Parathyroid adenoma (tissue), 2 donors: ENCODE measurements at regions not wholly inside any gene's neighbourhood (a gene's known extent, or its start where the extent isn't known, plus 50 kb on each side); places are given as distances from the start of the nearest gene placed in this dataset.

Experiments
- H2AFZ ChIP-seq: fragments of 300-600 bp; sonication (generic); one replicate; pipeline ENCODE4 v1.7.0; 2017; ENCODE audit warnings: antibody characterized with exemption, mild to moderate bottlenecking
- H3K27ac ChIP-seq: fragments of 300-600 bp; sonication (generic); one replicate; pipeline ENCODE4 v1.7.0; 2017
- H3K27me3 ChIP-seq: fragments of 300-600 bp; sonication (generic); one replicate; pipeline ENCODE4 v1.7.0; 2017; ENCODE audit warnings: low read length; ENCODE audit not compliant: control insufficient read depth, insufficient read depth
- H3K36me3 ChIP-seq: fragments of 300-600 bp; sonication (generic); one replicate; pipeline ENCODE4 v1.7.0; 2017; ENCODE audit warnings: low read length; ENCODE audit not compliant: control insufficient read depth, insufficient read depth
- H3K4me1 ChIP-seq: fragments of 300-600 bp; sonication (generic); one replicate; pipeline ENCODE4 v1.7.0; 2017; ENCODE audit warnings: control low read depth
- H3K4me2 ChIP-seq: fragments of 300-600 bp; sonication (generic); one replicate; pipeline ENCODE4 v1.7.0; 2017; ENCODE audit warnings: low read length
- H3K4me3 ChIP-seq: fragments of 300-600 bp; sonication (generic); one replicate; pipeline ENCODE4 v1.7.0; 2017; ENCODE audit warnings: low read depth, low read length
- H3K79me2 ChIP-seq: fragments of 300-600 bp; sonication (generic); one replicate; pipeline ENCODE4 v1.7.0; 2017; ENCODE audit warnings: control low read depth
- H3K9ac ChIP-seq: fragments of 300-600 bp; sonication (generic); one replicate; pipeline ENCODE4 v1.7.0; 2017; ENCODE audit warnings: mild to moderate bottlenecking
- H3K9me3 ChIP-seq: fragments of 300-600 bp; sonication (generic); one replicate; pipeline ENCODE4 v1.7.0; 2017; ENCODE audit warnings: low read length; ENCODE audit not compliant: control insufficient read depth
- TF ChIP-seq, protein P1 (sequence below): fragments of 300-600 bp; sonication (generic); IDR thresholded peaks from one replicate; pipeline ENCODE4 v1.7.0; 2017; ENCODE audit warnings: antibody characterized with exemption, mild to moderate bottlenecking
- donor health status: primary hyperparathyroidism.

DNA sequence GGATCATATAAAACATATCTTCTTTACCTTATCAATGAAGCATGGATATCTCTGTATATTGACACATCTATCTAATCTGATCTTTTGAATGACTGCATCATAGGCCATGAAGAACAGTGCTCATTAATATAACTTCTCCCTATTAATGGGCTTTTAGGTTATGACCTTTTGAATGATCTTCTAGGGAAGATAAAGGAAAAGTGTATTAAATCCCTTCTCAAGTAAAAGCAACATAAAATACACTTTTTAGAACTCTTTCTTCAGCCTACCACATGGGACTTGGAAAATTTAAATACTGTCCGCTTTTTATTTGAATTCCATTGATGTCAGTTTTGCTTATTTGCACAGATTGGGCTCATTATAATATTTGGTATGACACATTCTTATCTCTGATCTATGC is 425.4 kb downstream of the MED13L start:
- Histone ChIP-seq H3K27me3 (no peaks in the 10 kb centered on the region), H3K4me3 (no peak overlapping the region), H3K27ac (no peak overlapping the region), H3K36me3 (no peaks in the 10 kb centered on the region), H2AFZ (no peak overlapping the region), H3K79me2 (no peaks in the 10 kb centered on the region), H3K4me2 (no peak overlapping the region), H3K9me3 (no peaks in the 10 kb centered on the region), H3K4me1 (no peaks in the 10 kb centered on the region), H3K9ac (no peak overlapping the region)
- TF ChIP-seq, protein P1, sequence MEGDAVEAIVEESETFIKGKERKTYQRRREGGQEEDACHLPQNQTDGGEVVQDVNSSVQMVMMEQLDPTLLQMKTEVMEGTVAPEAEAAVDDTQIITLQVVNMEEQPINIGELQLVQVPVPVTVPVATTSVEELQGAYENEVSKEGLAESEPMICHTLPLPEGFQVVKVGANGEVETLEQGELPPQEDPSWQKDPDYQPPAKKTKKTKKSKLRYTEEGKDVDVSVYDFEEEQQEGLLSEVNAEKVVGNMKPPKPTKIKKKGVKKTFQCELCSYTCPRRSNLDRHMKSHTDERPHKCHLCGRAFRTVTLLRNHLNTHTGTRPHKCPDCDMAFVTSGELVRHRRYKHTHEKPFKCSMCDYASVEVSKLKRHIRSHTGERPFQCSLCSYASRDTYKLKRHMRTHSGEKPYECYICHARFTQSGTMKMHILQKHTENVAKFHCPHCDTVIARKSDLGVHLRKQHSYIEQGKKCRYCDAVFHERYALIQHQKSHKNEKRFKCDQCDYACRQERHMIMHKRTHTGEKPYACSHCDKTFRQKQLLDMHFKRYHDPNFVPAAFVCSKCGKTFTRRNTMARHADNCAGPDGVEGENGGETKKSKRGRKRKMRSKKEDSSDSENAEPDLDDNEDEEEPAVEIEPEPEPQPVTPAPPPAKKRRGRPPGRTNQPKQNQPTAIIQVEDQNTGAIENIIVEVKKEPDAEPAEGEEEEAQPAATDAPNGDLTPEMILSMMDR, result no peak

- TF ChIP-seq, protein P1, result no peak
- Histone ChIP-seq H3K9me3 (no peaks in the 10 kb centered on the region), H3K36me3 (no peaks in the 10 kb centered on the region)
Observed at GRCh38 chr12:115850957-115851356, 426.5 kb downstream of the MED13L start.

GRCh38 chr12:115849262-115849943 is 428.1 kb downstream of the MED13L start:
- no peak overlapping the region for H3K4me3 ChIP-seq
- H3K4me1 ChIP-seq, result no peaks in the 10 kb centered on the region
- H2AFZ ChIP-seq, result no peak overlapping the region
- no peaks in the 10 kb centered on the region for H3K27me3 ChIP-seq
- no peak overlapping the region for H3K4me2 ChIP-seq
- no peaks in the 10 kb centered on the region for H3K9me3 ChIP-seq
- no peaks in the 10 kb centered on the region for H3K79me2 ChIP-seq
- no peaks in the 10 kb centered on the region for H3K36me3 ChIP-seq
- no peak overlapping the region for H3K9ac ChIP-seq
- TF ChIP-seq, protein P1, result no peak
- no peak overlapping the region for H3K27ac ChIP-seq

More at GRCh38 chr12:115850957-115851356, 426.5 kb downstream of the MED13L start:
- no peaks in the 10 kb centered on the region for H3K27me3 ChIP-seq
- H2AFZ ChIP-seq, result no peak overlapping the region
- no peak overlapping the region for H3K4me2 ChIP-seq
- no peaks in the 10 kb centered on the region for H3K4me1 ChIP-seq
- no peaks in the 10 kb centered on the region for H3K79me2 ChIP-seq
- no peak overlapping the region for H3K9ac ChIP-seq
- no peak overlapping the region for H3K27ac ChIP-seq
- no peak overlapping the region for H3K4me3 ChIP-seq

DNA sequence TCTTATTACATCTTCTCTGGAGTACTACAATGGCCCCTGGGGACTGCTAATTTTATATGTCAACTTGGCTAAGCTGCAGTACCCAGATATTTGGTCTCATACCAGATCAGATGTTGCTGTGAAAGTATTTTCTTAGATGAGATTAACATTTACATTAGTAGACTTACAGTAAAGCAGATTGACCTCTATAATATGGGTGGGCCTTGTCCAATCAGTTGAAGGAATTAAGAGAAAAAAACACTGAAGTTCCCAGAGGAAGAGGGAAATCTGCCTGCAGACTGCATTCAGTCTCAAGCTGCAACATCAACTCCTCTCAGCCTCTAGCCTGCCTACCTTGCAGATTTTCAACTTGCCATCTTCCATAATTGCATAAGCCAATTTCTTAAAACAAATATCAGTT is 430.1 kb downstream of the MED13L start:
- no peaks in the 10 kb centered on the region for H3K4me1 ChIP-seq
- no peak overlapping the region for H3K9ac ChIP-seq

More for the DNA sequence above, 430.1 kb downstream of the MED13L start:
- H3K27ac ChIP-seq, result no peak overlapping the region
- no peaks in the 10 kb centered on the region for H3K79me2 ChIP-seq
- H3K4me3 ChIP-seq, result no peak overlapping the region
- H2AFZ ChIP-seq, result no peak overlapping the region
- H3K4me2 ChIP-seq, result no peak overlapping the region
- no peaks in the 10 kb centered on the region for H3K9me3 ChIP-seq
- no peaks in the 10 kb centered on the region for H3K36me3 ChIP-seq
- no peaks in the 10 kb centered on the region for H3K27me3 ChIP-seq
- TF ChIP-seq, protein P1, result no peak
